ENCODE measurements at regions not wholly inside any gene's neighbourhood (a gene's known extent, or its start where the extent isn't known, plus 50 kb on each side); places are given as distances from the start of the nearest gene placed in this dataset.

- ATAC-seq (peak; percentile 28; the same call in 1 of the 3 replicates), FAIRE-seq (no peak), DNase-seq (ENCODE audit: low read depth, low spot score) (no peak)
- H3K9ac ChIP-seq (ENCODE audit: control insufficient read depth, insufficient read depth, low read length), result no peak overlapping the region
- intact Hi-C loops (cut with micrococcal nuclease; ENCODE audit: unreplicated experiment) (loop anchor here (10.0 kb wide), 1 partner anchor 55 kb away; no protein-coding TSS in a partner anchor), in situ Hi-C loops (cut with MboI) (no loop called here)
- H3K4me1 ChIP-seq (ENCODE audit: control insufficient read depth, insufficient read depth, low read length), result no peaks in the 10 kb centered on the region
- no peaks in the 10 kb centered on the region for H3K79me2 ChIP-seq (ENCODE audit: control insufficient read depth, insufficient read depth, low read length)
- H3K36me3 ChIP-seq (ENCODE audit: control insufficient read depth in 2 of 2, insufficient read depth in 2 of 2, low read length in 1 of 2), result no peaks in the 10 kb centered on the region
- H2AFZ ChIP-seq (ENCODE audit: control insufficient read depth, low read depth, low read length), result no peak overlapping the region
- no peak for TF ChIP-seq ATF2 (IDR thresholded peaks at IDR 0.05; ENCODE audit: low read length)
- no peak for TF ChIP-seq MYC (IDR thresholded peaks at IDR 0.05; ENCODE audit: insufficient read depth, insufficient read length, insufficient replicate concordance, low read length, severe bottlenecking)
- TF ChIP-seq ZBED1 (IDR thresholded peaks at IDR 0.05; ENCODE audit: borderline replicate concordance), result no peak
- no peak for TF ChIP-seq SIN3A (IDR thresholded peaks at IDR 0.05; ENCODE audit: low read depth, low read length)
- TF ChIP-seq IKZF2 (IDR thresholded peaks at IDR 0.05), result no peak
- TF ChIP-seq BCL11A (IDR thresholded peaks at IDR 0.05; ENCODE audit: low read depth, low read length), result no peak
- TF ChIP-seq RAD21 (IDR thresholded peaks at IDR 0.05; ENCODE audit: insufficient read depth, low read depth, low read length), result no peak
- TF ChIP-seq STAT1 (conservative IDR thresholded peaks at IDR 0.05), result no peak
- no peak for TF ChIP-seq MYB (IDR thresholded peaks at IDR 0.05; ENCODE audit: borderline replicate concordance, low read depth, low read length)
- TF ChIP-seq ZZZ3 (IDR thresholded peaks at IDR 0.05; ENCODE audit: control insufficient read depth, insufficient read length, low read depth), result no peak
- no peak for TF ChIP-seq BCLAF1 (IDR thresholded peaks at IDR 0.05)
- ChIA-PET CTCF (interaction anchor here (1.1 kb wide), 1 partner anchor 9 kb away, joined by 3 read pairs; no protein-coding TSS in a partner anchor), RAD21 (ENCODE audit: unreplicated experiment) (interaction anchor here (1.9 kb wide), 2 partner anchors 38 to 73 kb away, joined by 8 to 9 read pairs; no protein-coding TSS in a partner anchor), SMC1A (ENCODE audit: uncharacterized antibody, unreplicated experiment) (interaction anchor here (1.3 to 7.7 kb wide), 3 partner anchors 8 to 73 kb away, joined by 6 to 54 read pairs (median 9); no protein-coding TSS in a partner anchor), POLR2A (no interaction called here)
- no peak overlapping the region for H3K27ac ChIP-seq (ENCODE audit: control insufficient read depth, insufficient read depth)
- H3K4me3 ChIP-seq, result no peak overlapping the region
- no peaks in the 10 kb centered on the region for H3K27me3 ChIP-seq (replicated peaks in 1 of 2; ENCODE audit: control insufficient read depth in 2 of 2, insufficient read depth in 2 of 2, low read length in 1 of 2)
- WGBS (ENCODE audit: insufficient coverage, insufficient replicate concordance, low lambda C conversion rate, missing lambda C conversion rate), result 4% methylated on average over 1 of the region's 1 CpG
- H3K9me3 ChIP-seq (replicated peaks; ENCODE audit: control insufficient read depth, insufficient read depth, low read length), result no peaks in the 10 kb centered on the region
- no peaks in the 10 kb centered on the region for H4K20me1 ChIP-seq (ENCODE audit: control insufficient read depth, insufficient read depth)
- no peak overlapping the region for H3K4me2 ChIP-seq (ENCODE audit: control insufficient read depth, insufficient read depth)
- BruUV-seq (replicated peaks), result no TSS peak
Observed at GRCh38 chr9:27799326-27799725, 226.0 kb upstream of the C9orf72 start.
